Ovary (tissue), 7 donors: ENCODE measurements at regions not wholly inside any gene's neighbourhood (a gene's known extent, or its start where the extent isn't known, plus 50 kb on each side); places are given as distances from the start of the nearest gene placed in this dataset.

Experiments
- DNase-seq, 5 donors: peaks; one replicate each; pipeline ENCODE4 v3.0.0-alpha.2; 2019 to 2020
- H3K27ac ChIP-seq, 2 donors: fragments of 200-600 bp; one replicate each; pipeline versions ENCODE4 v1.5.1 to v1.8.0; 2019 to 2022
- H3K27me3 ChIP-seq: fragments of 200-600 bp; one replicate; pipeline ENCODE4 v1.8.0; 2022
- H3K36me3 ChIP-seq: fragments of 200-600 bp; sonication (generic); one replicate; pipeline ENCODE4 v1.5.1; 2019
- H3K4me1 ChIP-seq: one replicate; pipeline ENCODE4 v1.8.1; 2013; ENCODE audit warnings: mild to moderate bottlenecking, moderate library complexity; ENCODE audit not compliant: insufficient read depth
- H3K4me3 ChIP-seq: fragments of 200-600 bp; sonication (generic); one replicate; pipeline ENCODE4 v1.5.1; 2017
- H3K9me3 ChIP-seq, 2 donors: fragments of 200-600 bp in 1 of 2; sonication (generic) in 1 of 2; one replicate each; pipeline versions ENCODE4 v1.5.1 to v1.8.1; 2013 to 2019; ENCODE audit warnings: mild to moderate bottlenecking in 1 of 2, moderate library complexity in 1 of 2
- CTCF ChIP-seq, 3 donors: fragments of 450-650 bp in 2 of 3; fragments of 200-600 bp in 1 of 3; IDR thresholded peaks; one replicate each; pipeline versions ENCODE4 v1.5.1 to v1.8.0; 2016 to 2022; ENCODE audit warnings: antibody characterized with exemption in 3 of 3, mild to moderate bottlenecking in 1 of 3
- EP300 ChIP-seq: sonication (generic); formaldehyde crosslinking; IDR thresholded peaks from one replicate; pipeline ENCODE4 v1.6.1; 2017; ENCODE audit warnings: antibody characterized with exemption
- POLR2A ChIP-seq: fragments of 450-650 bp; IDR thresholded peaks from one replicate; pipeline ENCODE4 v1.6.1; 2017; ENCODE audit warnings: antibody characterized with exemption, mild to moderate bottlenecking, moderate library complexity
- WGBS, 3 donors: extraction: QIAGEN DNeasy Blood & Tissue Kit in 1 of 3; methylation state at CpG; one replicate each; pipeline versions ENCODE4 v1.1.5 to v1.1.7; 2013 to 2017; 5-methylcytosine and 5-hydroxymethylcytosine counted together
- intact Hi-C, 4 donors: fragments of 100-400 bp; cut with DNase I; formaldehyde crosslinking; loops; one replicate each; pipeline versions ENCODE4 v1.11.0 to v1.15.1; 2022 to 2023
- donor health status: DM: no; HTN: no; CAD: no; lungs with moderate emphysema.
- donor health status: DM: no; HTN: no; CAD: no.
- donor health status: Bipolar disorder and iron deficiency.
- donor health status: DM: no; HTN: no; CAD: no.
- donor health status: DM: yes; HTN: yes; CAD: no.

- WGBS, 3 donors = 84 to 90% (median 87%) methylated on average over 14 of the region's 14 CpGs
- DNase-seq = no peak
- no peaks in the 10 kb centered on the region for H3K4me1 ChIP-seq
Measured at GRCh38 chr3:72625602-72626337, 222.5 kb downstream of the SHQ1 start.

GRCh38 chr3:72624656-72625055 is 223.6 kb downstream of the SHQ1 start:
- DNase-seq = no peak
- WGBS, 3 donors = 83 to 92% (median 90%) methylated on average over 2 of the region's 2 CpGs
- Histone ChIP-seq H3K27ac (no peak overlapping the region), H3K9me3 (no peaks in the 10 kb centered on the region), H3K36me3 (no peaks in the 10 kb centered on the region), H3K4me1 (no peaks in the 10 kb centered on the region), H3K4me3 (no peak overlapping the region), H3K27me3 (no peaks in the 10 kb centered on the region)
- intact Hi-C loops = no loop called here
- TF ChIP-seq POLR2A = no peak
- no peak for TF ChIP-seq EP300
- TF ChIP-seq CTCF (IDR thresholded peaks at IDR 0.05) = no peak

More at GRCh38 chr3:72625602-72626337, 222.5 kb downstream of the SHQ1 start:
- no peak overlapping the region for H3K4me3 ChIP-seq
- no peak for TF ChIP-seq EP300
- no peak for TF ChIP-seq CTCF (IDR thresholded peaks at IDR 0.05)
- TF ChIP-seq POLR2A = no peak
- no peak overlapping the region for H3K27ac ChIP-seq
- intact Hi-C loops = no loop called here
- H3K9me3 ChIP-seq = no peaks in the 10 kb centered on the region
- H3K27me3 ChIP-seq = no peaks in the 10 kb centered on the region
- H3K36me3 ChIP-seq = no peaks in the 10 kb centered on the region

GRCh38 chr3:72618739-72619138 is 229.5 kb downstream of the SHQ1 start:
- intact Hi-C loops = no loop called here
- no peaks in the 10 kb centered on the region for H3K27me3 ChIP-seq
- H3K36me3 ChIP-seq = no peaks in the 10 kb centered on the region
- no peak for TF ChIP-seq POLR2A
- TF ChIP-seq CTCF (IDR thresholded peaks at IDR 0.05) = no peak
- TF ChIP-seq EP300 = no peak
- DNase-seq = no peak
- no peak overlapping the region for H3K4me3 ChIP-seq
- H3K4me1 ChIP-seq = no peaks in the 10 kb centered on the region
- no peak overlapping the region for H3K27ac ChIP-seq
- WGBS, 3 donors = 88 to 92% (median 91%) methylated on average over 6 of the region's 6 CpGs
- H3K9me3 ChIP-seq = no peaks in the 10 kb centered on the region

- H3K4me1 ChIP-seq = no peaks in the 10 kb centered on the region
- H3K9me3 ChIP-seq = no peaks in the 10 kb centered on the region
- intact Hi-C loops = no loop called here
- H3K27me3 ChIP-seq = no peaks in the 10 kb centered on the region
- DNase-seq = no peak
- H3K4me3 ChIP-seq = no peak overlapping the region
- no peaks in the 10 kb centered on the region for H3K36me3 ChIP-seq
- TF ChIP-seq EP300 (no peak), POLR2A (no peak), CTCF (IDR thresholded peaks at IDR 0.05) (no peak)
- H3K27ac ChIP-seq = no peak overlapping the region
- 62 to 70% (median 70%) methylated on average over 5 of the region's 5 CpGs for WGBS, 3 donors
Measured at GRCh38 chr3:72617424-72618024, 230.7 kb downstream of the SHQ1 start.
